PC-9 (cell line): ENCODE measurements at regions not wholly inside any gene's neighbourhood (a gene's known extent, or its start where the extent isn't known, plus 50 kb on each side); places are given as distances from the start of the nearest gene placed in this dataset.

Experiments
- BruUV-seq: library from RNA; stranded (reverse); fragments of 400-500 nt; replicated peaks from 2 replicates; lab custom pipeline; 2021; lab: Mats Ljungman, UMichigan
- CTCF ChIA-PET: fragments of 300-600 bp; sonication (Branson Sonifier 250); formaldehyde crosslinking; loops from one replicate; lab custom pipeline; 2022; ENCODE audit warnings: antibody characterized with exemption; lab: Charles Lee
- POLR2A ChIA-PET: fragments of 300-600 bp; sonication (Branson Sonifier 250); formaldehyde crosslinking; loops from one replicate; lab custom pipeline; 2022; ENCODE audit warnings: antibody characterized with exemption; ENCODE audit not compliant: unreplicated experiment; lab: Charles Lee
- DNase-seq, 2 experiments: peaks; one replicate each; pipeline versions ENCODE4 v3.0.0 to v3.0.0-alpha.2; 2015 to 2022; ENCODE audit warnings: mixed read lengths in 1 of 2
- H2AFZ ChIP-seq: fragments of 200-600 bp; sonication (generic); 2 replicates; pipeline ENCODE4 v1.8.1; 2017; ENCODE audit warnings: antibody characterized with exemption
- H3F3A ChIP-seq: fragments of 200-600 bp; sonication (generic); 2 replicates; pipeline ENCODE4 v1.8.1; 2017; ENCODE audit warnings: antibody characterized with exemption, mild to moderate bottlenecking, low read depth; ENCODE audit not compliant: insufficient read depth
- H3K27ac ChIP-seq: fragments of 200-600 bp; sonication (generic); 2 replicates; pipeline ENCODE4 v1.6.1; 2016; ENCODE audit warnings: mixed run types
- H3K27me3 ChIP-seq: fragments of 200-600 bp; sonication (generic); 2 replicates; pipeline ENCODE4 v1.6.1; 2016; ENCODE audit warnings: low read depth, mixed run types; ENCODE audit not compliant: insufficient read depth
- H3K36me3 ChIP-seq: fragments of 200-600 bp; sonication (generic); 2 replicates; pipeline ENCODE4 v1.6.1; 2016; ENCODE audit warnings: low read depth, mixed run types
- H3K4me1 ChIP-seq: fragments of 200-600 bp; sonication (generic); replicated peaks from 2 replicates; pipeline ENCODE4 v1.6.1; 2016; ENCODE audit warnings: mixed run types; ENCODE audit not compliant: insufficient read depth
- H3K4me2 ChIP-seq: fragments of 200-600 bp; sonication (generic); 2 replicates; pipeline ENCODE4 v1.6.1; 2017; ENCODE audit warnings: mixed run types
- H3K4me3 ChIP-seq: fragments of 200-600 bp; sonication (generic); 2 replicates; pipeline ENCODE4 v1.6.1; 2016; ENCODE audit warnings: mixed run types
- H3K79me2 ChIP-seq: fragments of 200-600 bp; sonication (generic); 2 replicates; pipeline ENCODE4 v1.6.1; 2017; ENCODE audit warnings: low read depth, mixed run types
- H3K9me2 ChIP-seq: fragments of 200-600 bp; sonication (generic); 2 replicates; pipeline ENCODE4 v1.8.1; 2017; ENCODE audit warnings: mild to moderate bottlenecking; ENCODE audit not compliant: insufficient read depth
- H3K9me3 ChIP-seq: fragments of 200-600 bp; sonication (generic); 2 replicates; pipeline ENCODE4 v1.8.1; 2016; ENCODE audit warnings: low read depth; ENCODE audit not compliant: insufficient read depth
- H4K20me1 ChIP-seq: fragments of 200-600 bp; sonication (generic); 2 replicates; pipeline ENCODE4 v1.8.1; 2017; ENCODE audit not compliant: insufficient read depth
- EZH2 ChIP-seq: fragments of 200-600 bp; sonication (generic); IDR thresholded peaks from 2 replicates; pipeline ENCODE4 v1.8.0; 2017; ENCODE audit warnings: antibody characterized with exemption, low read depth
- intact Hi-C: fragments of 100-400 bp; cut with micrococcal nuclease; formaldehyde crosslinking; loops from one replicate; pipeline ENCODE4 v1.10.0; 2022; ENCODE audit not compliant: unreplicated experiment
- TF ChIP-seq, protein P1 (sequence below): fragments of 200-600 bp; sonication (generic); conservative IDR thresholded peaks from 2 replicates; pipeline ENCODE4 v1.6.1; 2017; ENCODE audit warnings: mixed run types, antibody characterized with exemption, mild to moderate bottlenecking, moderate library complexity

DNA sequence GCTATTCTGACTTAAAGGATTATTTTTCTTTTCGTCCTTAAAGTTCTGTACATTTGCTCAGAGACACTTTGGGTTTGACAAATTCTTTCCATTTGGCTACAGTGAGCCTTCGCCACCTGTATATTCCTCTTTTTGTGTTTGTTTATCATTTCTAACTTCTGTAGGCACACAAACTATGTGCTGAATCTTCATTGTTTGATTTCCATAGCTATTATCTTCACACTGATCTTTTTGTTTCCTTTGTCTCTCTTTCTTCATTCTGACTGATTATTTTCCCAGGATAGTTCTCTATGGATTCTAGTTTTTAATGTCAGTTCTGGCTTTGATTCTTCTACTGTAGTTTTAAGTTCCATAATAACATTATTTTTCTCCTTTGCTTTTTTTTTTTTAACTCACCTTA is 350.2 kb downstream of the ZNF521 start:
- intact Hi-C loops = no loop called here
- CTCF ChIA-PET = no interaction called here
- BruUV-seq = no TSS peak

DNA sequence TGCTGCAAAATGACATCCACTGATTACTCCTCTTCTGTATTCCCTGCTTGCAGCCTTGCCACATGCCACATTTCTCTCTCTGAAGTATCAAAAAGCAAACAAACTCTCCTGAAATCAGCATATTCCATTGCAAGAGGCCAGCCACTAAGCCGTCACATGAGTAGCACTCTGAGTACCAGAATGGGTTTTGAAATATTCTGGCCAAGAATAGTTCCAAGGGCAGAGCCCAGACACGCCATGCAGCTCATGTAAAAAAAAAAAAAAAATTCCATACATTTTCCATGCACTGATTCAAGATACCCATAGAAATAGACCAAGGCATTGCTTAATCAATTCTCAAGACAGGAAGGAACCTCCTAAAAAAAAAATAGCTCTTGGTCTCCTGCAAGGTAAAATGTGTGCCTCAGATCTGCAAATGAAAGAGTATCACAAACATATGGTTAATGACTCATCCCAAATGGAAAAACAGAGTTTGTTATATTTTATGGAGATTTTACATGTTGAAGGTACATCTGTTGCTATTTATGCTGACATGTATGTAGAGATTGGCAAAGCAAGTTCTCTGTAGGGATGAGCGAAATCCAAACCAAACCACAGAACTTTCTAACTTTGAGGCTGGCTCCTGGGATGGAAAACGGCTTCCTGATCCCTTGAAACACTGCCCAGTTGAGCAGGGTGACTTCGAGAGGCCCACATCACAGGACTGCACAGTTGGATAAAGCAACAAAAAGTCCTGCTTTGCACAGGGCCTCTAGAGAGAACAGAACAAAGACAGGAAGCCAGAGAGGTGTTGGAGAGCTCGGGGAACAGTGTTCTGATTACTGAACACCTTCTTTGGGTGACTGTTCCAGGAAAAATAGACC is 346.2 kb downstream of the ZNF521 start:
- Histone ChIP-seq H3K36me3 (no peaks in the 10 kb centered on the region), H3K9me2 (no peaks in the 10 kb centered on the region), H3K27ac (no peak overlapping the region), H3F3A (no peaks in the 10 kb centered on the region), H3K4me2 (no peak overlapping the region), H4K20me1 (no peaks in the 10 kb centered on the region), H3K79me2 (no peaks in the 10 kb centered on the region), H2AFZ (no peak overlapping the region), H3K4me3 (no peak overlapping the region), H3K9me3 (no peaks in the 10 kb centered on the region), H3K27me3 (no peaks in the 10 kb centered on the region), H3K4me1 (no peaks in the 10 kb centered on the region)
- ChIA-PET POLR2A (no interaction called here), CTCF (no interaction called here)
- no peak for DNase-seq
- intact Hi-C loops = no loop called here
- no peak for TF ChIP-seq EZH2
- TF ChIP-seq, protein P1, sequence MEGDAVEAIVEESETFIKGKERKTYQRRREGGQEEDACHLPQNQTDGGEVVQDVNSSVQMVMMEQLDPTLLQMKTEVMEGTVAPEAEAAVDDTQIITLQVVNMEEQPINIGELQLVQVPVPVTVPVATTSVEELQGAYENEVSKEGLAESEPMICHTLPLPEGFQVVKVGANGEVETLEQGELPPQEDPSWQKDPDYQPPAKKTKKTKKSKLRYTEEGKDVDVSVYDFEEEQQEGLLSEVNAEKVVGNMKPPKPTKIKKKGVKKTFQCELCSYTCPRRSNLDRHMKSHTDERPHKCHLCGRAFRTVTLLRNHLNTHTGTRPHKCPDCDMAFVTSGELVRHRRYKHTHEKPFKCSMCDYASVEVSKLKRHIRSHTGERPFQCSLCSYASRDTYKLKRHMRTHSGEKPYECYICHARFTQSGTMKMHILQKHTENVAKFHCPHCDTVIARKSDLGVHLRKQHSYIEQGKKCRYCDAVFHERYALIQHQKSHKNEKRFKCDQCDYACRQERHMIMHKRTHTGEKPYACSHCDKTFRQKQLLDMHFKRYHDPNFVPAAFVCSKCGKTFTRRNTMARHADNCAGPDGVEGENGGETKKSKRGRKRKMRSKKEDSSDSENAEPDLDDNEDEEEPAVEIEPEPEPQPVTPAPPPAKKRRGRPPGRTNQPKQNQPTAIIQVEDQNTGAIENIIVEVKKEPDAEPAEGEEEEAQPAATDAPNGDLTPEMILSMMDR = no peak
- no TSS peak for BruUV-seq

More for the DNA sequence above, 350.2 kb downstream of the ZNF521 start:
- Histone ChIP-seq H3K4me1 (no peaks in the 10 kb centered on the region), H3K9me2 (no peaks in the 10 kb centered on the region), H3F3A (no peaks in the 10 kb centered on the region), H3K36me3 (no peaks in the 10 kb centered on the region), H3K27ac (no peak overlapping the region), H3K79me2 (no peaks in the 10 kb centered on the region), H3K27me3 (no peaks in the 10 kb centered on the region), H2AFZ (no peak overlapping the region), H4K20me1 (no peaks in the 10 kb centered on the region), H3K4me2 (no peak overlapping the region), H3K4me3 (no peak overlapping the region), H3K9me3 (no peaks in the 10 kb centered on the region)
- TF ChIP-seq, protein P1 = no peak
- no peak for TF ChIP-seq EZH2
- DNase-seq = no peak
- POLR2A ChIA-PET = no interaction called here

DNA sequence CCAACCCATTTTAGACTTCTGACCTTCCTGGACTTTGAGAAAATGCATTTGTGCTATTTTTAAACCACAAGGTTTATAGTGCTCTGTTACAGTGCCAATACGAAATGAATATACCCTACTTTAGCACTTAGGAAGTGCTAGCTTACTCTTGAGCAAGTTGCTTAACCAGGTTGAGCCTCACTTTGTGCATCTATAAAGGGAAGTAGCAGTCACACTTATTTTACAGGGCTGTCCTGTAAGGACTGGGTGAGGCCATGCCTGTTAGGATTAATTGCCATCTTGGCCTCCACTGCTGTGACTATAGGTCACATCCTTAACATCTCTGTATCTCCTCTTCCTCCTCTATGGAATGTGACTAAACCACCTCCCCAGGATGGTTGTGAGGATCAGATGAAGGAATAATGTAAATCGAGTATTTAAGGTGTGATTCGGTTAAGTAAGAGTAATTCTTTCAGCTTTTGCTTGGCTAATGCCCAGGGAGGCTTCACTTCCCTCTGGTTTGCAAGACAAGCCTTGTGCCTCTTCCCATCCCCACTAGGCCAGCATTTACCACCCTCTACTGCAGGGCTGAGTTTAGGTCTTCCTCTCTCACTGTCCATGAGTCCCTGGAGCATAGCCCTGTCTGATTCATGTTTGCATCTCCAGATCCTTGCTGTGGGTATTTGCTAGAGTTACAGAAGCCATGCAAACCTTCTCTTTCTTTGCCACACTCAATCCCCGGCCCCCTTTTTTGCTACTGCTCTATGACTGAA is 341.2 kb downstream of the ZNF521 start:
- no peak overlapping the region for H3K4me3 ChIP-seq
- ChIA-PET CTCF (no interaction called here), POLR2A (no interaction called here)
- no peaks in the 10 kb centered on the region for H3F3A ChIP-seq
- H3K4me1 ChIP-seq = no peaks in the 10 kb centered on the region
- no peaks in the 10 kb centered on the region for H3K27me3 ChIP-seq
- no peaks in the 10 kb centered on the region for H4K20me1 ChIP-seq
- no peaks in the 10 kb centered on the region for H3K9me2 ChIP-seq
- no TSS peak for BruUV-seq
- no peaks in the 10 kb centered on the region for H3K36me3 ChIP-seq
- DNase-seq = no peak
- no peaks in the 10 kb centered on the region for H3K79me2 ChIP-seq
- H3K9me3 ChIP-seq = no peaks in the 10 kb centered on the region
- no peak overlapping the region for H3K4me2 ChIP-seq
- no peak overlapping the region for H3K27ac ChIP-seq
- H2AFZ ChIP-seq = no peak overlapping the region
- no peak for TF ChIP-seq EZH2
- TF ChIP-seq, protein P1 = no peak
- intact Hi-C loops = no loop called here
